NOMO-1 treated with dmso at 0.1 percent for 144 hours (cell line): ENCODE measurements at regions not wholly inside any gene's neighbourhood (a gene's known extent, or its start where the extent isn't known, plus 50 kb on each side); places are given as distances from the start of the nearest gene placed in this dataset.
"Not testable (repeated sequence)": the region's sequence is repeated elsewhere in the genome, so short reads cannot be mapped to it uniquely, and the experiment has no call there.

ENCODE experiments used
- DNase-seq: peaks from one replicate; lab custom pipeline; 2025; ENCODE audit not compliant: unreplicated experiment; lab: John Stamatoyannopoulos, UW

DNA sequence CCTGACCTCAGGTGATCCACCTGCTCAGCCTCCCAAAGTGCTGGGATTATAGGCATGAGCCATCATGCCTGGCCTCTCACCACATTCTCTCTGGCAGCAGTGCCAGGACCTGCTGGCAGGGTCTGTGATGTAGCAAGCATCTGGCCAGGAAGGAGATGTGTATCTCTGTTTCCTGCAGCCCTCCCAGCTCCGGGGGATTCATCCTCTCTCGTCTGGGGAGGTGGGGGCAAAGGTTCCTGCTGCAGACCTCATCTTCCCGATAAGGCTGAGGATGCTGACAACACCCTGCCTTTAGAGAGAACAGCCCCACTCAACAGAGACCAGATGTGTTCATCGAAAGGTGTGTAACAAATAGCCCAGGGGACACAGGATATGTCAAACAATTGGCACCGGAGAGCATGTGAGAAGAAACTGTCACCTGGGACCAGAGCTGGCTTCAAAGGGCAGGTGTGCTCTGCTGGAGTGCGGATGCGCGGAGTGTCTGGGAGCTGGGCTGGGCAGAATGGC, 54.8 kb upstream of the SEC14L1 start:
- no peak for DNase-seq

DNA sequence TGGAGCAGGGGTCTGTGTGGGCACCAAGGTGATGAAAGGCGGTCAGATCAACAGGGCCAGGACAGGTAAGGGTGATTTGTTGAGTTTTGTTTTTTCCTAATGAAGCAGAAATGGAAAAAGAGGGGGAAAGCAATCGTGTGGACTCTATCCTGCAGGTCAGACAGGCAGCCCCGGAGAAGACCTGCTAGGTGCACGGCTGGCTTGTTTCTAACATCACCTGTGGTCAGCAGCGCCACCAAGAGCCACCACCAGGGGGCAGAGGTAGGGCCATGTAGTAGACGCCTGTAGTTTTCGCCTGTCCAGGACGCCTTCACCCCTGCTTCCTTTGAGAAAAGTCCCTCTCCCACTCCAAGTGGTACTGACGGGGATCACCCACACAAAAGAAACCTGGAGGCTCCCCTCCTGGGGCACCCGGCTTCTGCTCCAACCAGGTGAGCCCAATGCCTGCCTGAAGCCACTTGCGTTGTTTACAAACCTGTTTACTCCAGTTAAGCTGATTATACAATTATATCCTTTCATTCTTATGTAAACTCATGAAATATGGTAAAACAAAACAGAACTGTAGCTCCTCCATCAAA, 54.2 kb upstream of the SEC14L1 start:
- DNase-seq: peak; percentile 37

DNA sequence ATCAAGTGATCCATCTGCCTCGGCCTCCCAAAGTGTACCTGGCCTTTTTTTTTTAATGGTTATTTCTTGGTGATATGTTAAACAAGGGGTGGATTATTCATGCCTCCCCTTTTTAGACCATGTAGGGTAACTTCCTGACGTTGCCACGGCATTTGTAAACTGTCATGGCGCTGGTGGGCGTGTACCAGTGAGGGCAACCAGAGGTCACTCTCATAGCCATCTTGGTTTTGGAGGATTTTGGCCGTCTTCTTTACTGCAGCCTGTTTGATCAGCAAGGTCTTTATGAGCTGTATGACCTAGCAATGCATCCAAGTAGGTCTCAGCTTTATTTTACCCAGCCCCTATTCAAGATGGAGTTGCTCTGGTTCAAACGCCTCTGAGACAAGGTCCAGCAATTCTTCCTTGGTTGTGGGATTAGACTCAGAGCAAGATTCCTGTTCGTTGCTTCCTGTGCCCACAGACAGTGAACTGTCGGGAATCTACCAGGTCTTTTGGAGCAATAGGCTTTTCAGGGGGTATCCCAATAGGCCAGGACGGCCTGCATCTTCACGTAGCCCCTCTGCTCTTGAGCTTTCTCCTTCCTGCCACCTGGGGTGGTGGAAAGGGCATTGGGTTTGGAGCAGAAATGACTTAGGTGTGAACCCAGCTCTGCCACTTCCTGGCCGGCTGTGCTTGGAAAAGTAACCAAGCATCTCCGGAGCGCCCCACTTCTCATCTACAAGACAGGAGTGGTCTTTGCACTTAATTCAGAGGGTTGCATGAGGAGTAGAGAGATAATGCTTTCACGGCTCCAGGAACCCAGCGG, 52.9 kb upstream of the SEC14L1 start:
- no peak for DNase-seq

DNA sequence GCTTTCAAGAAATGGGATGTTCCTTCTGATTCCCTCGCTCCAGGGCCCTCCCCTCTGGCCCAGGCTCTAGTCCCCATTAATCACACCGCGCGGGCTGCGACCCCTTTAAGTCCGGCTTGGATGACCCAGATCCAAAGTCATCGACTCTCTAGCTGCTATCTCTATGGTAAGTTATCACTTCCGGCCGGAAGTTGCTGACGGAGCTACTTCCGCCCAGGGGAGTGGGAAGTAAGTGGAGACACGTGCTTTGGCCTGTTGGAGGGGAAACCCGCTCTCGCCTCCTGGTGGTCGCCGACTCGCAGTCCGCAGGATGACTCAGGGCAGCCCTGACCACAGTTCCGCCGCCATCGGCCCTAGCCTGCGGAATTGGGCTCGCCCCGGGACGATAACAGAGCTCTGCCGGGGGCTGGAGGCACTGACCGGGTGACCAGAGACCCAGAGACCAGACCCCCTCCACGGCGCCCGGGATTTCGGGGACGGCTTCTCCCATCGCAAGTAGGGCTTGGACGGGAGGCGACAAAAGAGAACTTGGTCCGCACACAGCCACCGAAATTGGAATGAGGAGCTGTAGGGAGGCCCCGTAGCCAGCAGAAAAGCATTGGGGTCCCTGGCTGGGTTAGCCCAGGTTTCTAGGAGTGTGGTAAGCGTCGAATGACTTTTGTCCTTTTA, 52.2 kb upstream of the SEC14L1 start:
- peak; percentile 96 for DNase-seq

DNA sequence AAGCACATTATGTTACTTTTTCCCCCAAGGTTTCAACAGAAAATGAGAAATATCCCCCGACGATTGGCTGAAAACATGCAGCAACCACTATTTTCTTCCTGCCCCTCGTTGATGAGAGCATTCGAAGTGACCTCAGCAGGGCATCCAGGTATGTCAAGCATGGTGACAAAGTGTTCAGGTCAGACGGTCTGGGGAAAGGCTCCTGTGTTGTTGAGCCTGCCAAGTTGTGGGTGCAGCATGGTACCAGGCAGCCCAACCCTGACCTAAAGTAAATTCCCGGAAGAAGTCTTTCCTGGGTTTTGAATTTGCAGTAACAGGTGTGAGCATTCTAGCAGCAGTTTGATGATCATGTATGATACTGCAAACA, 51.7 kb upstream of the SEC14L1 start:
- no peak for DNase-seq

DNA sequence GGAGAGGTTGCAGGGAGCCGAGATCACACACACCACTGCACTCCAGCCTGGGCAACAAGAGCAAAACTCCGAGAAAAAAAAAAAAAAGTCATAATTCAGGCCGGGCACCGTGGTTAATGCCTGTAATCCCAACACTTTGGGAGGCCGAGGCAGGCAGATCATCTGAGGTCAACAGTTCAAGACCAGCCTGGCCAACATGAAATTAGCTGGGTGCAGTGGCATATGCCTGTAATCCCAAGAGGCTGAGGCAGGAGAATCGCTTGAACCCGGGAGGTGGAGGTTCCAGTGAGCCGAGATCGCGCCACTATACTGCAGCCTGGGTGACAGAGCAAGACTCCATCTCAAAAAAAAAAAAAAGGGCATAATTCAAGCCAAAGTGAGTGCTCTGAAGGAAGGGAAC, 50.8 kb upstream of the SEC14L1 start:
- not testable (repeated sequence) for DNase-seq

DNA sequence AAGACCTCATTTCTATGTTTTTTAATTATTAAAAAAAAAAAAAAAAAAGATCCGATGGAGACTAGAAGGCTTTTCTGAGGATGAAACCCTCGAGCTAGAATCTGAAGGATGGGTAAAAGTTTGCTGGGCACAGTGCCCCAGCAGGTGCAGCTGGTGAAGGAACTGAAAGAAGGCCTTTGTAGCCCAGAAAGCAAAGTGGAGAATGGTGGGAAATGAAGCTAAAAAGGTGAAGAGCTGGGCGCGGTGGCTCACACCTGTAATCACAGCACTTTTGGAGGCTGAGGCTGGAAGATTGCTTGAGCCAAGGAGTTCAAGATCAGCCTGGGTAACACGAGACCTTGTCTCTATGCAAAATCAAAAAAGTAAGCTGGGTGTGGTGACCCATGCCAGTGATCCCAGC, 50.3 kb upstream of the SEC14L1 start:
- DNase-seq: no peak
